ENCODE measurements at regions not wholly inside any gene's neighbourhood (a gene's known extent, or its start where the extent isn't known, plus 50 kb on each side); places are given as distances from the start of the nearest gene placed in this dataset.
"Not testable (repeated sequence)": the region's sequence is repeated elsewhere in the genome, so short reads cannot be mapped to it uniquely, and the experiment has no call there.

DNA sequence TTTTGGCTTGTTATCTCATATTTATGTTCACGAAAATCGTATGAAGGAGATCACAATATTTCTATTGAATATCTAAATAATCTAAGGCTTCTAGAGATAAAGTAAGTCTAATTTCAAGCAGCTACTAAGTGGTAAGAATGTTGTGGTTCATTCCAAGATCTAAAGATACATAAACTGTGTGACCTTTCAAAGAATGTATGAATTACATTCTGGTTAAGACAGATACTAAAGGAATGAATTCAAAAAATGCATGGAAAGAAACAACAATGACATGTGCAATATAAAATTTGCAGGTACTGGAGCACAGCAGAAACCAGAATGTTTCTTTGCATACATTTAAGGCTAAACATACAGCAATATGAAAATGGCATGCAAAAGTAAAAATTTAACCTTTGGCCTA, 1214.6 kb downstream of the CDH8 start:
- H3K27ac Mint-ChIP-seq = no peak overlapping the region
- no peaks in the 10 kb centered on the region for H3K27me3 Mint-ChIP-seq
- no peak overlapping the region for H3K4me3 Mint-ChIP-seq
- peaks cover 22% of the 10 kb centered on the region for H3K9me3 Mint-ChIP-seq
- H3K36me3 Mint-ChIP-seq (ENCODE audit: low read depth) = no peaks in the 10 kb centered on the region
- H3K4me1 Mint-ChIP-seq (ENCODE audit: low read depth) = no peaks in the 10 kb centered on the region

DNA sequence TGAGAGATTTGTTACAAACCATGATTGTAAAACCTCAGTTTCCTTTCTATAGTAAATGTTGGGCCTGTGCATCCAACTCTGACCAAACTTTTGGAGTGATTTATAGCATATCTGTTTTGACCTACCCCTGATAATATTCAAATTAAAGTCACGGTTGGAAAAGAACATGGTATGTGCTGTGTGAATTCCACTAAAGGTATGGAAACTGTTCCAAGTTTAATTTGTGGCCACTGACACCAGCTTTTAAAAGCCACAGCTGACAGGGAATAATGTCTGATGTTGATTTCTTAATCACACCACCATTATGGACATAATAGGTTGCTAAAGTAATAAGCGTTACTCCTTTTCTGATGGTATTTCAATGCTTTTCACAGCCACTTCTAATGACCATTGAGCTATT, 1215.9 kb downstream of the CDH8 start:
- Mint-ChIP-seq H3K27me3 (no peaks in the 10 kb centered on the region), H3K4me1 (ENCODE audit: low read depth) (no peaks in the 10 kb centered on the region), H3K4me3 (no peak overlapping the region), H3K9me3 (peaks cover 32% of the 10 kb centered on the region), H3K27ac (no peak overlapping the region), H3K36me3 (ENCODE audit: low read depth) (no peaks in the 10 kb centered on the region)

GRCh38 chr16:60818465-60818864, 1217.8 kb downstream of the CDH8 start:
- no peaks in the 10 kb centered on the region for H3K36me3 Mint-ChIP-seq (ENCODE audit: low read depth)
- no peaks in the 10 kb centered on the region for H3K4me1 Mint-ChIP-seq (ENCODE audit: low read depth)
- H3K4me3 Mint-ChIP-seq = no peak overlapping the region
- no peaks in the 10 kb centered on the region for H3K27me3 Mint-ChIP-seq
- peaks cover 28% of the 10 kb centered on the region for H3K9me3 Mint-ChIP-seq
- no peak overlapping the region for H3K27ac Mint-ChIP-seq

DNA sequence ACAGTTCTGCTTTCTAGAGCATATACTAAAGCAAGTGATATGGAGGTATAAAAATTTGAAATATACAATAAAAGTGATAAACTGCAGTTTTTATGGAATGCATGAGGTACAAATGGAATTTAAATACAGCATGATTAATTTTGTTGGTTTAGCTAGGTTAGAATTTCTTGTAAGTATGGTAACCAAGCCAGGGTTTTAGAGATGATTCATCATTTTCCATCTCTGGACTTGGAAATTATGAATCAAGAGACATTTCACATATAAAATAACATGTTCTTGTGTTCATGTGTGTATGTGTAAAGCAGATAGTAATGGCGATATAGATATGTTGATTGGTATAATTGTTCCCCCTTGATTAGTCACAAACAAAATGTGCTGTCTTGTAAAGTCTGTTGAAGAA, 1219.8 kb downstream of the CDH8 start:
- Mint-ChIP-seq H3K4me1 (ENCODE audit: low read depth) (no peaks in the 10 kb centered on the region), H3K36me3 (ENCODE audit: low read depth) (no peaks in the 10 kb centered on the region), H3K27me3 (no peaks in the 10 kb centered on the region), H3K4me3 (no peak overlapping the region), H3K27ac (no peak overlapping the region), H3K9me3 (peaks cover 28% of the 10 kb centered on the region)

- no peaks in the 10 kb centered on the region for H3K27me3 Mint-ChIP-seq
- H3K9me3 Mint-ChIP-seq = peaks cover 25% of the 10 kb centered on the region
- no peak overlapping the region for H3K4me3 Mint-ChIP-seq
- H3K27ac Mint-ChIP-seq = no peak overlapping the region
- no peaks in the 10 kb centered on the region for H3K4me1 Mint-ChIP-seq (ENCODE audit: low read depth)
- no peaks in the 10 kb centered on the region for H3K36me3 Mint-ChIP-seq (ENCODE audit: low read depth)
Measured at GRCh38 chr16:60815865-60816264, 1220.4 kb downstream of the CDH8 start.

DNA sequence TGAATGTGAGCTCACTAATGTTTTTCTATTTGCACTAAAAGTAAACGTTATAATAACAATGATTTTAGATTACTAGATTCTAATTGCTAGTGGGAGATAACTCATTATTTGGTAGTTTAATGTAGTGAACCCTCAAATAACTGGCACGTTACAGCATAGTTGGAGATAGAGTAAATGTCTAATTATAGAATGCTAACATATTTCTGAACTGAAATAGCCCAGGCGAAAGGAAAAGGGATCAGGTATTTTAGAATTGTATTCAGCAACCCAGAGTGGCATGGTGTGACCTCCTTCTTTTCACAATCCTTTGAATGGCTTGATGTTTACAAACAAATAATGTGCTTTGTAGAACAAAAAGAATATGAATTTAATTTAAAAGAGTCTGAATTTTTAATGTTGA, 1221.2 kb downstream of the CDH8 start:
- Mint-ChIP-seq H3K9me3 (peaks cover 25% of the 10 kb centered on the region), H3K36me3 (ENCODE audit: low read depth) (no peaks in the 10 kb centered on the region), H3K4me1 (ENCODE audit: low read depth) (no peaks in the 10 kb centered on the region)

GRCh38 chr16:60811657-60812056, 1224.6 kb downstream of the CDH8 start:
- Mint-ChIP-seq H3K9me3 (peaks cover 19% of the 10 kb centered on the region), H3K4me1 (ENCODE audit: low read depth) (no peaks in the 10 kb centered on the region), H3K27ac (no peak overlapping the region), H3K4me3 (no peak overlapping the region), H3K36me3 (ENCODE audit: low read depth) (no peaks in the 10 kb centered on the region), H3K27me3 (no peaks in the 10 kb centered on the region)

More for the DNA sequence above, 1221.2 kb downstream of the CDH8 start:
- Mint-ChIP-seq H3K27ac (no peak overlapping the region), H3K4me3 (no peak overlapping the region), H3K27me3 (no peaks in the 10 kb centered on the region)

GRCh38 chr16:60811051-60811608, 1225.1 kb downstream of the CDH8 start:
- Mint-ChIP-seq H3K27me3 (no peaks in the 10 kb centered on the region), H3K27ac (no peak overlapping the region), H3K9me3 (peaks cover 21% of the 10 kb centered on the region), H3K36me3 (ENCODE audit: low read depth) (no peaks in the 10 kb centered on the region), H3K4me1 (ENCODE audit: low read depth) (no peaks in the 10 kb centered on the region), H3K4me3 (no peak overlapping the region)

DNA sequence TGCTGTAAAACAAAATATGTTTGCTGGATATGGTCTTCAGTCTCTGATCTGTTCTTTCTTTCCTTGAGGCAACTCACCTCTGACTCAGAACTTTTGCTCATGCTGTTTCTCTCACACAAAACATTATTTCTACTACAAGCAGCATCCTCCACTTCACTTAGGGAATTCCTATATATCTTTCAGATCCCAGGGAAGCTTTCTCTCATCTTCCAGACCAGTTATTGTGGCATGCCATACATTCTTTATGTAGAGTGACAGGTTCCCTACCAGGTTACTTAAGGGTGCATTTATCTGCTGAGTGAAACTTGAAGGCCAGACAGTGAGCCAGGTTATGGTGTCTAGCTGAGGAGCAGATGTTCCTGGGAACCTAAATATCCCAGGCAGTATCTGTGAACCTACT, 1226.0 kb downstream of the CDH8 start:
- Mint-ChIP-seq H3K4me3 (no peak overlapping the region), H3K4me1 (ENCODE audit: low read depth) (no peaks in the 10 kb centered on the region), H3K27ac (no peak overlapping the region), H3K27me3 (no peaks in the 10 kb centered on the region), H3K9me3 (peaks cover 16% of the 10 kb centered on the region), H3K36me3 (ENCODE audit: low read depth) (no peaks in the 10 kb centered on the region)

GRCh38 chr16:60792437-60792836, 1243.8 kb downstream of the CDH8 start:
- Mint-ChIP-seq H3K36me3 (ENCODE audit: low read depth) (no peaks in the 10 kb centered on the region), H3K9me3 (peaks cover 11% of the 10 kb centered on the region), H3K4me3 (no peak overlapping the region), H3K4me1 (ENCODE audit: low read depth) (no peaks in the 10 kb centered on the region), H3K27me3 (no peaks in the 10 kb centered on the region), H3K27ac (no peak overlapping the region)

GRCh38 chr16:60788631-60789030, 1247.6 kb downstream of the CDH8 start:
- Mint-ChIP-seq H3K4me1 (ENCODE audit: low read depth) (no peaks in the 10 kb centered on the region), H3K9me3 (peaks cover 7% of the 10 kb centered on the region), H3K27me3 (no peaks in the 10 kb centered on the region), H3K36me3 (ENCODE audit: low read depth) (no peaks in the 10 kb centered on the region), H3K27ac (no peak overlapping the region), H3K4me3 (no peak overlapping the region)

DNA sequence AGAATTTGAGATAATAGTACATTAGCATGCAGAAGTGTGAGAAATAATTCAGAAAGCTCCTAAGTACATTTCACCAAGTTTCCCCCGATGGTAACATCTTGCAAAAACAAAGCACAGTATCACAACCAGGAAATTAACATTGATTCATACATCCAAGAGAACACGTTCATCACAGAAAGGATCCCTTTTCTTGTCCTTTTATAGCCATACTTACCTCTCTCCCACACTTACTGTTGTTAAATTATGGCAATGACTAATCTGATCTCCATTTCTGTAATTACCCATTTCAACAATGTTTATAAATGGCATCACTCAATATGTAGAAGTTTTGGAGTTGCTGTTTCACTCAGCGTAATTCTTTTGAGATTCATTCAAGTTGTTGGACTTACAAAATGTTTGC, 1260.0 kb downstream of the CDH8 start:
- H3K27me3 Mint-ChIP-seq = no peaks in the 10 kb centered on the region
- H3K9me3 Mint-ChIP-seq = peaks cover 37% of the 10 kb centered on the region
- H3K36me3 Mint-ChIP-seq (ENCODE audit: low read depth) = no peaks in the 10 kb centered on the region
- no peak overlapping the region for H3K27ac Mint-ChIP-seq
- no peaks in the 10 kb centered on the region for H3K4me1 Mint-ChIP-seq (ENCODE audit: low read depth)
- H3K4me3 Mint-ChIP-seq = no peak overlapping the region

DNA sequence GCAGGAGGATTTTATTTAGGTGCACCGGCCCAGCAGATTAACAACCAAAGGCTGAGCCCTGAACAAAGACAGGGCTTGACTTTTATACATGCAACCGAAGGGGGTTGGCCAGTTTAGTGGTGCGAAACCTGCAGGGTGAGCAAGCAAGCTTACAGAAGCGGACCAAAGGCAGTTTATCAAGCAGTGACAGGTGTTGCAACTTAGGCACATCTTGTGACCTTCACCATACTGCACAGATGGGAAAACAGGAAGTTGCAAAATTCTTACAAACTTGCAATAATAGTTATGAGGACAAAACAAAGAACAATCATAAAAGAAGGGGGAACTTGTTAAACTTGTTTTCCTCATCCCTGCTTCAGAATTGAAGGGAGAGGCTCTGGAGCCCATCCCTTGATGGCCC, 1265.1 kb downstream of the CDH8 start:
- H3K9me3 Mint-ChIP-seq = peaks cover 39% of the 10 kb centered on the region
- no peaks in the 10 kb centered on the region for H3K36me3 Mint-ChIP-seq (ENCODE audit: low read depth)

GRCh38 chr16:60770384-60770783, 1265.9 kb downstream of the CDH8 start:
- not testable (repeated sequence) for H3K36me3 Mint-ChIP-seq (ENCODE audit: low read depth); H3K4me3 Mint-ChIP-seq; H3K27ac Mint-ChIP-seq; H3K27me3 Mint-ChIP-seq; H3K4me1 Mint-ChIP-seq (ENCODE audit: low read depth)
- H3K9me3 Mint-ChIP-seq = peaks cover 42% of the 10 kb centered on the region

More for the DNA sequence above, 1265.1 kb downstream of the CDH8 start:
- H3K4me3 Mint-ChIP-seq = no peak overlapping the region
- H3K27me3 Mint-ChIP-seq = no peaks in the 10 kb centered on the region
- no peaks in the 10 kb centered on the region for H3K4me1 Mint-ChIP-seq (ENCODE audit: low read depth)
- H3K27ac Mint-ChIP-seq = no peak overlapping the region

DNA sequence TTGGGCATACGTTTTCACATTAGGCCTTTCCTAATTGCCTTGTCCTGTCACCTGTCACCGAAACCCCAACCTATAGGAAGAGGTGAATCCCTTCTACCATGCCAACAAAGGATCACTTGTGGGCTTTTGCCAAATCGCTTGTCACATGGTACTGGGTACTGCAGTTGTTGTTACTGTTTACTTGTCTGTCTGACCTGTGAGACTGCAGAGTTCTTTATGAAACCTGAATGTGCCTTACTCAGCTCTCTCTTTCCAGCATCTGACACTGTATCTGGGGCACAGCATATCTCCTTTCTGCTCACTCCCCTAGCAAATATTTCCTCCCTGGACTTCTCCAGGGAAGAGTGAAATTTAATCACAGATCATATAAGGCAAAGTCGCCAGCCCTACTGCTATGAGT, 1272.4 kb downstream of the CDH8 start:
- Mint-ChIP-seq H3K36me3 (ENCODE audit: low read depth) (no peaks in the 10 kb centered on the region), H3K27ac (no peak overlapping the region), H3K9me3 (peaks cover 18% of the 10 kb centered on the region), H3K27me3 (no peaks in the 10 kb centered on the region), H3K4me1 (ENCODE audit: low read depth) (no peaks in the 10 kb centered on the region), H3K4me3 (no peak overlapping the region)

- Mint-ChIP-seq H3K27me3 (no peaks in the 10 kb centered on the region), H3K4me3 (no peak overlapping the region), H3K36me3 (ENCODE audit: low read depth) (no peaks in the 10 kb centered on the region), H3K27ac (no peak overlapping the region), H3K9me3 (peaks cover 6% of the 10 kb centered on the region), H3K4me1 (ENCODE audit: low read depth) (no peaks in the 10 kb centered on the region)
Measured at GRCh38 chr16:60755907-60756306, 1280.3 kb downstream of the CDH8 start.
